Activated CD8-positive, alpha-beta memory T cell treated with anti-CD3 and anti-CD28 coated beads, Interleukin-2, amount 50 U/mL, for 24 hours (primary cell): ENCODE measurements at regions not wholly inside any gene's neighbourhood (a gene's known extent, or its start where the extent isn't known, plus 50 kb on each side); places are given as distances from the start of the nearest gene placed in this dataset.

ENCODE experiments used
- DNase-seq: peaks from one replicate; pipeline ENCODE4 v3.0.0-alpha.2; 2020; ENCODE audit errors: extremely low read depth

DNA sequence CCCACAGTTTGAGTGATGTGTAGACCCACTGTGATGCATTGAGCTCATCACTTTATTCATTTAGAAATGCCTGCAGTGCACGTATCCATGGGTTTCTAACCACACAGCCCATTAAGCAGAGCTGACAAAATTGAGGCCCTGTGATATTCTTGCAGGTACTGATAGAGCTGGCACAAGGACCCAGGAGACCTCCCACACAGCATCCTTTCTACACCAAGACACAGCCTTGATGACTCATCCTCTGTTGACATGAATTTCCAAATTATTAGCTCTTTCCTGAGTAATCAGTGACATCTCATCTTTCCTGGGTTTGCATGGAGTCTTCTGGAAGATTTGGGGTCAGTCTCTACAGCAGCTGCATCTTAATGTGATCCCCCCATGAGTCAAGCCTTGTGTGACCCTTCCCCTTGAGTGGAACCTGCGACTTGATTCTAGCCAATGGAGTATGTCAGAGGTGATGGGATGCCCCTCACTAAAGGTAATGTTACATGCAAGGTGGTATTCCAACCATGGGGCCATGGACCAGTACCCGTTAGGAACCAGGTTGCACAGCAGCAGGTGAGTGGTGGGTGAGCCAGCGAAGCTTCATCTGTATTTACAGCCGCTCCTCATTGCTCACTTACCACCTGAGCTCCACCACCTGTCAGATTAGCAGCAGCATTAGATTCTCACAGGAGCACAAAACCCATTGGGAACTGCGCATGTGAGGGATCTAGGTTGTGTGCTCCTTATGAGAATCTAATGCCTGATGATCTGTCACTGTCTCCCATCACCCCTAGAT lies 181.1 kb upstream of the ARL4C start:
- DNase-seq, result no peak

DNA sequence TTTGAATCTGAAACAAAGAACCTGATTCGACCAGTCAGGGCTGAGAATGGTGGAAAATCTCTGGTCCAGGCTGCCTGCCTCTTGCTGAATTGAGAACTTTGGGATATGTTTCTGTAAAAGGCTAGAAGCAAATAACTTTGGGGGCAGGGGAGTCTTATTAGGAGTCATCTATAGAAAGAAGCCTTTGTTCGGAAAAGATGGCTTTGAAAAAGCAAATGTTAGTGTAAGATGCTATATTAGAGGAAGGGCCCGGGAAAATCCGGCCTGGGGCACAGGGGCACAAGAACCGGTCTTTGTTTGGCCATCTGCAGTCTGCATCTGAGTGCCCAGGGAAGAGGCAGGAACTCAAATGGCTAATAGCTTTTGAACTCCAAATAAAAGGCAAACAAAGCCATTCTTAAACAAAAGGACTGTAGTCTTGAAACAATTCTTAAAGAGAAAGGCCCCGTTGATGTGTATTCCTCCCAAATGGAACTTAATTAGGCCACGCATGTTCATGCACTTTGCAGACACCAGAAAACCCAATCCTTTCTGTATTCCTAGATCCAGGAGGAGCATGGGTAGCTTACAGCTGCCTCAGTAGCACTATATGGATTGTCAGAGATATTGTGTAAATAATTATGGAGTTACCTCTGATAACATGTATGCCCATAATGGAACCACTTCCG lies 180.0 kb upstream of the ARL4C start:
- no peak for DNase-seq

DNA sequence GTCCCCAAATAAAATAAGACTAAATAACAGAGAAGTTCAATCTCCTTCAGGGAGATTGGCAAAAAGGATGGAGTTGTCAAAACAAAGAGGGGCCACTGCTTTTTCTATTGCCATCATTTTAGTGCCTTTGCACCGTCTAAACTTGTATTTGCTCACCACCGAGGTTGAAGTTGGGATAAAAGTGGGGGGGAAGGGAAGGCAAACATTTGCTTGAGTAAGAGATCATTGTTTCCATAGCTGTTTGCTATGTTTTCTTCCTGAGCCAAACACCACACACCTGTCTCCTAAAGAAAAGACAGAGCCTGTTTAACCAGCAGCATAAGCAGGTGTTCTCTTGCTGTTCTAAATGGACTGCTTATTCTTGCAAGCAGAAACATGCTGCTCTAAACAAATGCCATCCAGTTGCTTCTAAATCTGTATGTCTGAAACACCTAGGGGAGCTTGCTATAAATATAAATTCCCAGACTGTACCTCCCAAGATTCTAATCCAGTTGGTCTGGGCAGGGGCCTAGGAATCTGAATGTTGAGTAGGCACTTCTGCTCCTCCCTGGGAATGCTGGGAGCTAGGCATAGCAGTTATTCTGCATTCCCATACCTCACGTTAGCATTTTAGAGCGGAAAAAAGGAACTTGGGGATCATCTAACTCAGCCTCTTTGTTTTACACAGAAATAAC lies 179.4 kb upstream of the ARL4C start:
- no peak for DNase-seq

DNA sequence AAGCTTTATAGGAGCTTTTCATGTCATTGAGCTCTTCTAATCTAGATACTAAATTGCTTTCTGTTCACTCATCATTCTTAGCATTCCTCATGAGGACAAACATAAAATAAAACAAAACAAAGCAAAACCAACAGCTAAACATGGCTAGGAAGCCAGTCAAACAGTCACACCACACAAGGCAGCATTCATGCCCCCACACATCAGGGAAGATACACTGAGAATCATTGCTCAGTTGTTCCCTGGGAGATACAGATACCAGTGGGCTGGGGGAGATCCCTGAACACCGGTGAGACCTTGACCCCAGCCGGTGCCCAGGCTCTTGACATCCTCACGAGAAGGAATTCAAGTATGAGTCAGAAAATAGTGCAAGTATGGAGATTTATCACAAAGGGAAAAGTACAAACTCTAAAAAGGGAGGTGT lies 177.9 kb upstream of the ARL4C start:
- no peak for DNase-seq

DNA sequence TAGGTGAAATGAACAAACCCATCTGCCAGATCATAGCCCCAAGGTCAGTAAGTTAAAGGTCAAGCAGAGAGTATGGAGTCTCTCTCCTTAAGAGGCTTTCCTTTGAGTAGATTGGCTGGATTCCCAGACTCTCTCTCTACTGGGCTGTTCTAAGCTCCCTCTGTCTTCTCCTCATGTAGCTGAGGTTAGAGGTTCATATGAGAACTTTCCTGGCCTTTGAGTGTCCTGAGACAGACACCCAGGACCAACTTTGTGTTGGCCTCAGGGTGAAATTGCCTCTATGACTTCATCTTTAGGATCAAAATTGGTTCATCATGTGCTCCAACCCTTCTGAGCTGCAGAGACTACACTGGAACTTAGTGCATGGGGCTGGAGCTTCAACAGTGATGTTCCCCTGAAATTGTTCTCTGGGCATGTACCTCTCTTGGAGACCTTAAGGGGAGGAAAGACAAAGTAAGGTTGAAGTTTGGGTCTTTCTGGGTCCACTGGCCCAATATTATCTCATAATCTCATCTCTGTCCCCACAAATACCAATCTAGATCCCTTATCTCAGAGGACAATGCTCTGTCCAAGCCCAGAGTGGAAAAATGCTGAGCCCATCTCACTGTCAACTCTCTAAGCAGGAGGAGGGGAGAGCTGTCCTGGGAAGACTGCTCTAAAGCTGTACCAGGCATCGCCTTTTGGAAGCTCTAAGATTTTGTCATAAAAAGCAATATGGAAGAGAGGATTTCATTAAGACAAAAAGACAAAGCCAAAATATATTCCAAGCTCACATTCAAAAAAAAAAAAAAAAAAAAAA lies 177.3 kb upstream of the ARL4C start:
- no peak for DNase-seq

DNA sequence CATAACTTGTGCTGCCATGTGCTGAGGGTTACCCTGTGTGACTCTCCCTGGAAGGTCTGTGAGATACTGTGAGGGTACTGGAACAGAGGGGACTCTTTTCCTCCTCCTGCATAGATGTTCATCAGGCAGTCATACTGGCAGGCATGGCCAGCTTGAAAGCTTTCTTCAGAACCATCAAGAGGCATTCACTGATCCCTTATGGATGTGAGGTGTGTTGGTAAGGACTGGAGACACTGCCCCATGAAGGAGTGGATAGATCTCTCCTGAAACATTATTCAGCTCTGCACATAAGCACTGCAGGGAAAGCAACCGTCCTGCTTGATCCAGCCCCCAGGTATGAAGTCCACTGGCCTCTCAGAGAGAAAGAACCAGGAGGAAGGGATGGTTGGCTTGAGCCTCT lies 176.6 kb upstream of the ARL4C start:
- no peak for DNase-seq

DNA sequence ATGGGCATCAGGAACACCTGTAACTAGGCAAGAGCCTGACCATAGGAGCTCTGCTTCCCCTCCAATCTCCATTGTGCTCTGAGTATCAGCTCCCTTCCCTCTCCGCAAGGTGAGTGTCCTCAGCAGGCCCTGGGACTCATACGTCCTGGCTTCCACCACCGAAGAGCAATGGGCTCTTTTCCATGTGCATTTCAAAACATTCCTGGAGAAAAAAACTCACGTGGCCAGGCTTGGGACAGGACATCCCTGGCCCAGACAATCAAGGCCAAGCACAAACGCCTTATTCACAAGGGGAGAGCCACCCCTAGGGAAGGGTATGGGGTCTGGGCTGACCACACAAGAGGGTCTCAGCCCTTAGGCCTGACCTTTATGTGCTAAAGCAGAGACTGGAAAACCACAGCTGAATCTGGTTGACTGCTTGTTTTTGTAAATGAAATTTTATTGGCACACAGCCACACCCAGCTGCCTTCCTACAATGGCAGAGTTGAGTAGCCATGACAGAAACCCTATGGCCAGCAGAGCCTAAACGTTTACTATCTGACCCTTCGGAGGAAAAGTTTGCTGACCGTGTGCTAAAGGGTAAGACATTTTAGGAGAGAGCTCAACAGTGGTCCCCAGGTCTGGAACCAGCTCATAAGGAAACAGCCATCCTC lies 175.7 kb upstream of the ARL4C start:
- no peak for DNase-seq

DNA sequence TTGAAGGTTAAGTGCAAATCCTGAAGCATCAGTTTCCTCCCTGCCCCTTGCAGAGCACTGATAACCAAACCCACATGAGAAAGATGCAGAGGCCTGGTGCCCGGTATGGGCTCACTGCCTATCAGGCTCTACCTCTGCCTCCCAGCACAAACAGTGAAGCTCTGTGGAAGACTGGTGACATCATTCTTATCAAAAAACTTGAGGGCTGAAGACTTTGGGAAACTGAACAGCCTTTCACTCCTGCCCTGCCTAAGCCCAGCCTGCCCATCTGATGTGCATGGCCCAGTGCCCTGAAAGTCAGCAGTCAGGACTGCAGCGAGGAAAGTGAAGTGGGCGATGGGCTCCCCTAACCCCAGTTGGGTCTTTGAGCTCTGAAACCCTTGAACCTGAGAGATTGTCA lies 174.8 kb upstream of the ARL4C start:
- no peak for DNase-seq

DNA sequence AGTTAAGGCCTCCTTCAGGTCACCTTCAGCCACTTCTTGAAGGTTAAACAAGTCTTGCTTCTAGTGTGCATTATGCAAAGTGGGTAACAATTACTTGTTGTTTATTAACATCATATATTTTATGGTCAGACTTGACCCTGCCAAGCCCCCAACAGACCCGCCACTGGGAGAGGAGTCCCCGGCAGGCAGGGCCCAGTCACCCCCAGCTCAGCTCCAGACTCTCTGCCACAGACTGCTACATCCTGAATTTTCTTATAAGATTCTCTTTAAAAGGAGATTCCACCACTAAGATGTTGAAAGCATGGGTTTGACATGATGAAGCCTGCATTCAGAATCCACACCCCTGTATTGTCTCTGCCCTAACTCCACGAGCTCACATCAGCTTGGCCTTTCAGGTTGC lies 174.3 kb upstream of the ARL4C start:
- no peak for DNase-seq

DNA sequence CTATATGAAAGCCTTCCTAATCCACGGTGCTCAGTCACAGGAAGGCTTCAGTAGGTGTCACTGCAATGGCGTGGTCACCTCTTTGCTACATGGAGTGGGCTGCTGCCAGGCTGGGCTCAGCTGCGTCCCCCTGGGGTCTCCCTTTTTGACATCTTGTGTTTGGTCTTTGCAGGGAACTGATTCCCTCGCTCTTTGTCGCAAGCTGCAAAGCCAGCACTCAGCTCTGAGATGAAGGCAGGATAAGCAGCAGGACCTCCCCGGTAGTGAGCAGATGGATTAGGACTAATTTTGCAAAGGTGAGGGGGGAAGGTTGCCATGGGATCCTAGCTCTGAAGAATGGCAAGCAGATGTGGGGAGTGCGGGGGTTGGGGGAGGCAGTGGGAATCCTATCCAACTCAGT lies 173.9 kb upstream of the ARL4C start:
- DNase-seq, result no peak

DNA sequence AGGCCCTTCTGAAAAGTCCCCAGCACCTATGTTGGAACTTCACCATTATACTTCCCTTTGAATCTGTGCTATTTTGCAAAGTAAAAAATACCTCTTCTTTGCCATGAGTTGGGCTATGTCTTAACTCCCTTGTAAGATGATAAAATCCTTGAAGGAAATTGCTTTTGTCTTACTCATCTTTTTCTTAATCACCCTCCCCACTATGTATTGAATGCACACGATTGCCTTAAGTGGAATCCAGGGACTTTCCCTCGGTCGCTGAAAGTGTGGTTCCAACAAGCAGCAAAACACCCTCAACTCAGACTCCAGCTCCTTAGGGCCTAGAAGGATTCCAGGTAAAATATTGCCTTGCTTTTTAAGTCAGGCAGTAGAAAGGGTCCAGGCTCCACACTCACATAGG lies 173.2 kb upstream of the ARL4C start:
- no peak for DNase-seq

DNA sequence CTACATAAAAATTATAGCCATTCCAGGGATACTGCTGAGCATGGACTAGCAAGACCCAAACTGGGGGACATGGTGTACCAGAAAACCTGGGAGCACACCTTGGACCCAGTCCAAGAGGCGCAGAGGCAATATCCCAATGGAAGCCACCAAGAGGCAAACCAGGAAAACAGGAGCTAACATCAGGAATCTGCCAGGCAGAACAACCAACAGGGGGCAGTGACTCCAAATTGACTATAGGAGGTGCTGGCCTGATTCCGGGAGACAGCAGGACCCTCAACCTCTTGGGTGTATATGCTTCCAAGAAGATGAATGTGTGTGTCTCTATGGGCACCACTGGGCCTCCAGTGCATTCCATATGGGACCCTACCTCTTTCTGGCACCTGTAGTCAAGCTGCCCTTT lies 172.7 kb upstream of the ARL4C start:
- DNase-seq, result no peak

DNA sequence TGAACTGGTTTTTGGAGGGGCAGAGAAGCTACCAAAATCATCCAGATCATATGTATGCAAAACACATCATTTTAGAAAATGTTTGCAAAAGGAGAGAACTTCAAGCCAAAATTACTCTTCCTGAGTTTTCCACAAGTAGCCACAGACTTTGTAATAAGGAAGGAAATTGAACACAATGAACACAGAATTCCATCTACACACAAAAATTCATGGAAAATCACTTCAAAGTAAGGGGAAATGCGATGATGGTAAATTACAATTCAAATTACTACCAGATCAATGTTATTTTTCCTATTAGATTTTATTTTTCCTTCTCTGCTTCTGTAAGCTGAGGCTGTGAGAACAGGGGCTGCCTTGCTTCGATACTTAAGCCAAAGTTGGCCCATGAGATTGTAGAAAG lies 172.1 kb upstream of the ARL4C start:
- DNase-seq, result no peak

DNA sequence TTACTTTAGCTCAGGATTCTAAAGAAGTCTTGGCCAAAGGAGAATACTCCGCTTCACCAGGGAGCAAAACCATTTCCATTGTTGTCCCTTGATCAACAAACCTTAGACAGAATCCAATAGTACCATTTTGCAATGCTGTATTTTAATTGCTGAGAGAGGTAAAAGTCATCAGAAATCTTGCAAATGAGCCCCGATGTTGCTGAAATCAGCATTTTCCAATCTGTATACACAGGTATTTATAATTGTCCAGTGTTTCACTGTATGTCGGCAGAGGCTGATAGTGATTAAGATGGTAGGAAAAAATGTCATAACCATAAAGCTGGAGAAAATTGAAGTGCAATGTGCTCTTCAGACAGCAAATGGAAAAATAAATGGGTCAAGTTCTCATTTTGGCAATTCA lies 170.0 kb upstream of the ARL4C start:
- no peak for DNase-seq

DNA sequence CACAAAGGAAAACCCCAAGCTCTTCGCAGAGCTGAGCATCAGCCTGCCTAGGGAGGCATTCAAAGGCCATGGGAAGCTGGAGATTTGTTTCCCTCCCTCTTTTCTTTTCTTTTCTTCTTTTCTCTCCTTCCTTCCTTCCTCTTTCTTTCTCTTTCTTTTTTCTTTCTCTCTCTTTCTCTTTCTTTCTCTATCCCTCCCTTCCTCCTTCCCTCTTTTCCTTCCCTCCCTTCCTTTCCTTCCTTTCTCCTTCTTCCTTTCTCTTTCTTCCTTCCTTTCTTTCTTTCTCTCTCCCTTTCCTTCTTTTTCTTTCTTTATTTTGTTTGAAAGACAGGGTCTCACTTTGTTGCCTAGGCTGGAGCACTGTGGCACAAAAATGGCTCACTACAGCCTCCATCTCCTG lies 168.4 kb upstream of the ARL4C start:
- no peak for DNase-seq

DNA sequence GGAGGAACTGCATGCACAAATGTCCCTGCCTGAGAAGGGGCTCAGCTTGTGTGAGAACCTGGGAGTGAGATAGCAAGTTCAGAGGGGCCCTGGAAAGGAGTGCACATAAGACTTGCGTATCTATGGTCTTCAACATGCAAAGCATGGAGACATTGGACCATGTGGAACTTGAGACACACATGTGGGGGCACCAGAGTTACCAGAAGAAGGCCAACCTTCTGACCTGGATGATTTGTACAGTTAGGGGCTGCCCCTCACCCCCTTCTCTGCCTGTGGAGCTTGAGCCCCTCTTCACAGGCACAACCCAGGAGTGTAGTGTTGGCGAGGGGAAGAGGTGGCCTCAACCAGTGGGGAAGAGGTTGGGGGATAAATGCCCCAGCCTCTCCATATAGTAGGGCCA lies 165.0 kb upstream of the ARL4C start:
- DNase-seq, result no peak

DNA sequence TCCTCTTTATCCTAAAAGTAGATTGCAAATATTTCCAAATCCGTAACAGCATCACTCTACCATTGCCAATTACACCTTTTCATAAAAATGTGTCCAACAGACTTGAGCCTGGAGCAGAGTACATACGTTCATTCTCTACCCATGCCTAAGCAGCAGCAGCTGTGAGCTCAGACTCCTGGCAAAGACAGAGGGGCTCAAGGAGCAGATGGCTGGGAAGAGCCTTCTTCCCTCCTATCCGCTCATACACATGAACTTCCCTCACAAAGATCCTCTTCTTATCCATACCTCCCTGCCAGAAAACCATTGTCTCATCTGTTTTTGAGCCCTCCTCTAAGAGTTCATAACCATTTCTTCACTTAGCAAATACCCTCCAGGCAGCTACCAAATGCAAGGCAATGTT lies 164.3 kb upstream of the ARL4C start:
- DNase-seq, result no peak

DNA sequence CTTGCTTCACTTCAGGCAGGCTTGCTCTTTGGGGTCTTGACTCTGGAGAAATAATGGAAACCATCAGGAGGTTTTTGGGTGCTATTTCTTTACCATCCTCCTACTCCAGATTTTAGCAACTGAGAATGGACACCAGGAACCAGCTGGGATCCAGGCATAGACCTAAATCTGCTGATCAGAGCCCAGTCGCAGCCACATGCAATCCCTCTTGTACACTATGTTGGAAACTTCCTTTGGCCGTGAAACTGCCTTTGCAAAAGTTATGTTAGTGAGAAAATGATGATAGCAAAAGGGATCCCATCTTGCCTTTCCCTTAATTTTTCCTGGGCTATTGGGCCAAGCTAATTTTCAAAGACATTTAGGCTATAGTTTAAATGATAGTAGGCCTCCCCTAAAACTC lies 158.8 kb upstream of the ARL4C start:
- DNase-seq, result no peak

DNA sequence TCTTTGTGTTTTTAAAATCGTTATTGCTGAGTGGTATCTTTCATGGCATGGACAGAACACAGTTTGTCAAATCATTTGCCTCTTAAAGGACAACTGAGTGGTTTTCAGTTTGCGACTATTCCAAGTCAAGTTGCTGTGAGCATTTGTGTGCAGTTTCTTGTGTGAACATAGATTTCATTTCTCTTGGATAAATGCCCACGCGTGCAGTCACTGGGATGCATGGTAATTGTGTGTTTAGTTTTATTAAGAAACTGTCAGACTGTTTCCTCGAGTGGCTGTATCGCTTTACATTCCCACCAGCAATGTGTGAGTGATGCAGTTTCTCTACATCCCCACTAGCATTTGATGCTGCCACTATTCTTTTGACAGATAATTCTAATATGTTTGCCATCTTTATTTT lies 154.0 kb upstream of the ARL4C start:
- DNase-seq, result no peak

DNA sequence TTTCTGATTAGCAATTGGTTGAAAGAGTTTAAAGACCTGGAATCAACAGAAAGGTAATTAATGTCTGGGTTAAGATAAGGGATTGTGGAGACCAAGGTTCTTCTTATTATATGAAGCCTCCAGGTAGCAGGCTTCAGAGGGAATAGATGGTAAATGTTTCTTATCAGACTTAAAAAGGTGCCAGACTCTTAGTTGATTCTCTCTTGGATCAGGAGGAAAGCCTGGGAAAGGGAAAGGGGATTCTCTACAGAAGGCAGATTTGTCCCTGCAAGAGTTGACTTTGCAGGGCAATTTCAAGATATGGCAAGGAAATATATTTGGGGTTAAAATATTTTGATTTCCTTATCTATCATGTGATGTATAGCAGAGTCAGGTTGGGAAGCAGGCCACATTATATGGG lies 153.1 kb upstream of the ARL4C start:
- no peak for DNase-seq

DNA sequence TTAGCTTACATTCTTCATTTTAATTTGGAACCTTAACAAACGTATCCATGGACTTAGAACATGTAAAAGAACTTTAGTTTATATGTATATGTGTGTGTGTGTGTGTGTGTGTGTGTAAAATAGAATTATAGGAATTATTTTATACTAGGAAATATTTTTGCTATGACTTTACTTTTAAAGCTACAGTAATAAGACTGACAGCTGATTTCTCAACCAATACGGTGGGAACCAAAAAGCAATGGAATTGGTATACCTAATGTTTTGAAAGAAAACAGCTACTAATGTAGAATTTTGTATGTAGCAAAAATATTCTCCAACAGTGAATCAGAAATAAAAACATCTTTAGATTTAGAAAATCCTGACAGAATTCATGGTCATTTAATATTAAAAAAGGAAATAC lies 146.5 kb upstream of the ARL4C start:
- DNase-seq, result no peak

DNA sequence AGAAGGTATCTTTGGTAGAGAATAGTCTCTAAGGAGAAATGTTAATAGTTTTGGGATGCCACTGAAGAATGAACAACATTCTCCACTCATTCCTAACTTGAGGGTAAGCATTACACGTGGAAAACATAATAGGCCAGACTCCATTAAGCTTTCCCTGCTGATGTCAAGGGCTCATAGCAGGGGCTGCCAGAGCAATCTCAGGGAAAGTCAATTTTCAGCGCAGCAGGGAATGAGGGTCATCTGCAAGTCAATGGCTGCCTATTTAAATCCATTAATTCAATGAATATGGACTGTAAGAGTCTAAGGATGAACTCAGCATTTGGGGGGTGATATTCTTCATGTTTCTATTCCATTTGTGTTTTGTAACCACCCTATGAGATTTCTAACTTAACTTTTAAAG lies 144.2 kb upstream of the ARL4C start:
- DNase-seq, result no peak
